HEK293 (cell line): ENCODE measurements at regions not wholly inside any gene's neighbourhood (a gene's known extent, or its start where the extent isn't known, plus 50 kb on each side); places are given as distances from the start of the nearest gene placed in this dataset.

Experiments
- CTCF ChIA-PET: fragments of 350-600 bp; formaldehyde crosslinking; extraction: SDS; loops from one replicate; lab custom pipeline; 2021; ENCODE audit warnings: antibody characterized with exemption; lab: Yijun Ruan, JAX
- POLR2A ChIA-PET: fragments of 300-600 bp; formaldehyde crosslinking; extraction: SDS; loops from one replicate; lab custom pipeline; 2020; ENCODE audit warnings: antibody characterized with exemption, inconsistent platforms; lab: Yijun Ruan, JAX
- H3K27ac ChIP-seq: fragments of 200-500 bp; sonication (Bioruptor generic); 2 replicates; pipeline ENCODE4 v1.5.1; 2014; ENCODE audit warnings: low read depth, low read length, control low read depth, inconsistent platforms; ENCODE audit errors: extremely low read depth
- H3K36me3 ChIP-seq, 2 experiments: fragments of 200-500 bp in 1 of 2; sonication (Bioruptor generic) in 1 of 2; 1 replicate in 1 of 2; 2 replicates in 1 of 2; pipeline ENCODE4 v1.5.1; 2014 to 2017; ENCODE audit warnings: inconsistent platforms in 2 of 2, low read length in 2 of 2; ENCODE audit not compliant: control insufficient read depth in 2 of 2, insufficient read depth in 1 of 2
- H3K4me1 ChIP-seq: fragments of 200-500 bp; sonication (Bioruptor generic); 2 replicates; pipeline ENCODE4 v1.5.1; 2014; ENCODE audit warnings: mild to moderate bottlenecking, low read length, inconsistent platforms; ENCODE audit not compliant: control insufficient read depth, insufficient read depth
- H3K4me3 ChIP-seq: 2 replicates; pipeline ENCODE4 v1.5.1; 2011; ENCODE audit warnings: low read depth, mild to moderate bottlenecking, control low read depth, low read length, moderate library complexity
- H3K9me3 ChIP-seq: fragments of 200-500 bp; sonication (Bioruptor generic); 2 replicates; pipeline ENCODE4 v1.5.1; 2014; ENCODE audit warnings: low read depth, low read length, inconsistent platforms; ENCODE audit not compliant: control insufficient read depth, insufficient read depth
- CTCF ChIP-seq: fragments of 450-650 bp; formaldehyde crosslinking; IDR thresholded peaks from 2 replicates; pipeline ENCODE4 v1.5.1; 2016; ENCODE audit warnings: missing biosample characterization, missing genetic modification characterization
- INSM2 ChIP-seq: fragments of 450-650 bp; formaldehyde crosslinking; IDR thresholded peaks from 2 replicates; pipeline ENCODE4 v1.5.1; 2016; ENCODE audit warnings: missing biosample characterization, missing genetic modification characterization
- PRDM2 ChIP-seq: fragments of 450-650 bp; formaldehyde crosslinking; IDR thresholded peaks from 2 replicates; pipeline ENCODE4 v1.5.1; 2016; ENCODE audit warnings: missing biosample characterization, missing genetic modification characterization, borderline replicate concordance
- SALL2 ChIP-seq: fragments of 450-650 bp; formaldehyde crosslinking; IDR thresholded peaks from 2 replicates; pipeline ENCODE4 v1.5.0; 2017; ENCODE audit warnings: missing biosample characterization, mild to moderate bottlenecking, missing genetic modification characterization, borderline replicate concordance
- ZNF266 ChIP-seq: fragments of 450-650 bp; formaldehyde crosslinking; IDR thresholded peaks from 2 replicates; pipeline ENCODE4 v1.5.1; 2016; ENCODE audit warnings: missing biosample characterization, missing genetic modification characterization, low read depth
- ZNF274 ChIP-seq, 2 experiments: fragments of 200-500 bp in 1 of 2; fragments of 450-650 bp in 1 of 2; sonication (Bioruptor generic) in 1 of 2; formaldehyde crosslinking in 1 of 2; IDR thresholded peaks; 2 replicates each; pipeline versions ENCODE4 v1.5.1 to v1.6.1; 2014 to 2016; ENCODE audit warnings: borderline replicate concordance in 1 of 2, inconsistent platforms in 1 of 2, low read length in 1 of 2, missing biosample characterization in 1 of 2, missing genetic modification characterization in 1 of 2
- ZNF280D ChIP-seq: fragments of 450-650 bp; formaldehyde crosslinking; IDR thresholded peaks from 2 replicates; pipeline ENCODE4 v1.5.1; 2016; ENCODE audit warnings: missing biosample characterization, missing genetic modification characterization
- ZNF600 ChIP-seq: fragments of 450-650 bp; formaldehyde crosslinking; IDR thresholded peaks from 2 replicates; pipeline ENCODE4 v1.5.1; 2016; ENCODE audit warnings: missing biosample characterization, missing genetic modification characterization
- ZNF623 ChIP-seq: fragments of 450-650 bp; formaldehyde crosslinking; IDR thresholded peaks from 2 replicates; pipeline ENCODE4 v1.5.1; 2016; ENCODE audit warnings: missing biosample characterization, missing genetic modification characterization
- ZNF654 ChIP-seq: fragments of 450-650 bp; formaldehyde crosslinking; IDR thresholded peaks from 2 replicates; pipeline ENCODE4 v1.5.1; 2016; ENCODE audit warnings: low read depth, missing biosample characterization, missing genetic modification characterization
- ZNF704 ChIP-seq: fragments of 450-650 bp; formaldehyde crosslinking; IDR thresholded peaks from 2 replicates; pipeline ENCODE4 v1.5.1; 2016; ENCODE audit warnings: missing biosample characterization, missing genetic modification characterization
- ZNF776 ChIP-seq: fragments of 450-650 bp; formaldehyde crosslinking; IDR thresholded peaks from 2 replicates; pipeline ENCODE4 v1.5.0; 2017; ENCODE audit warnings: missing biosample characterization, missing genetic modification characterization, borderline replicate concordance
- ZNF791 ChIP-seq: fragments of 450-650 bp; formaldehyde crosslinking; IDR thresholded peaks from 2 replicates; pipeline ENCODE4 v1.5.1; 2016; ENCODE audit warnings: missing biosample characterization, missing genetic modification characterization

- no peak for TF ChIP-seq ZNF704 (tag by site-specific recombination)
- no peak for TF ChIP-seq INSM2
- TF ChIP-seq PRDM2 (tag by site-specific recombination) = no peak
- no peak for TF ChIP-seq ZNF654 (tag by site-specific recombination)
- no peak for TF ChIP-seq ZNF623 (tag by site-specific recombination)
- TF ChIP-seq ZNF600 (tag by site-specific recombination) = no peak
- no peak for TF ChIP-seq ZNF266
- TF ChIP-seq ZNF776 (tag by site-specific recombination) = no peak
- no peak for TF ChIP-seq ZNF791 (tag by site-specific recombination)
- TF ChIP-seq CTCF = no peak
- no peak for TF ChIP-seq SALL2 (tag by site-specific recombination)
- no peak for TF ChIP-seq ZNF280D (tag by site-specific recombination)
- no peak for TF ChIP-seq ZNF274 (IDR thresholded peaks at IDR 0.05; ENCODE audit: low read length)
- TF ChIP-seq ZNF274 (tag by site-specific recombination; IDR thresholded peaks at IDR 0.05; ENCODE audit: borderline replicate concordance) = no peak
- Histone ChIP-seq H3K27ac (no peak overlapping the region), H3K4me1 (0 out of 2 replicates have a peak, but pooled peaks cover 6% of the 10 kb centered on the region), H3K4me3 (no peak overlapping the region), H3K36me3 (no peaks in the 10 kb centered on the region), H3K9me3 (no peaks in the 10 kb centered on the region)
- CTCF ChIA-PET = interaction anchor here (0.8 kb wide), 1 partner anchor 72 kb away, joined by 3 read pairs; no protein-coding TSS in a partner anchor
- POLR2A ChIA-PET = no interaction called here
Observed at GRCh38 chr18:6626457-6626856, 103.1 kb upstream of the ARHGAP28 start.
